ENCODE measurements at regions not wholly inside any gene's neighbourhood (a gene's known extent, or its start where the extent isn't known, plus 50 kb on each side); places are given as distances from the start of the nearest gene placed in this dataset.
"Not testable (repeated sequence)": the region's sequence is repeated elsewhere in the genome, so short reads cannot be mapped to it uniquely, and the experiment has no call there.

DNA sequence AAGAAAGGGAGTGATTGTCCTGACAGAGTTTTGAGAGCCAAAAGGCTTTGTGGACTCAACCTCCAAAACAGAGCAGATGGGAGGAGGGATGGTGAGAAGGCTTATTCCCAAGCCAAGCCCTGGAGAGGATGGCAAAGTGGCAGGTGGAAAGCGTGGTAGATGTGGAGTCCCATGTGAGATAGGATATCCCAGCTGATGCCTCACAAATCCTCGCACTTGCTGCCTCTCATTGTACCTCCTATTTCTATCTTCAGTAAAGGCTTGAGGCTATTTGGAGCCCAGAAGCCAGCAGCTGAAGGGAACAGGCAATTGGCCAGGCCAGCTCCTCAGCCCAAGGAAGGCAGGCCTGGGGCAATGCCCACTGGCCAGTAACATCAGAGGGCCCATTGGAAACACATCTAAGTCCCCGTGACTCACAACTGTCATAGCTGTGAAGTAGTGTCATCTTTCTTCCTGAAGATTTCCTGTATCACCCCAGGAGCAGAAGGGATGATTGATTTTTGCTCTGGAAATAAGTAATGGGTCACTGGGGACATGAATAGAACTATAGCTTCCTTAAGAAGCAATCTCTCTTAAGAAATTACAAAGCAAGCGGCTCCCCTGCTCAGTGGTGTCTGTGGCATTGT, 114.4 kb downstream of the KBTBD2 start:
- TF ChIP-seq, protein P1, sequence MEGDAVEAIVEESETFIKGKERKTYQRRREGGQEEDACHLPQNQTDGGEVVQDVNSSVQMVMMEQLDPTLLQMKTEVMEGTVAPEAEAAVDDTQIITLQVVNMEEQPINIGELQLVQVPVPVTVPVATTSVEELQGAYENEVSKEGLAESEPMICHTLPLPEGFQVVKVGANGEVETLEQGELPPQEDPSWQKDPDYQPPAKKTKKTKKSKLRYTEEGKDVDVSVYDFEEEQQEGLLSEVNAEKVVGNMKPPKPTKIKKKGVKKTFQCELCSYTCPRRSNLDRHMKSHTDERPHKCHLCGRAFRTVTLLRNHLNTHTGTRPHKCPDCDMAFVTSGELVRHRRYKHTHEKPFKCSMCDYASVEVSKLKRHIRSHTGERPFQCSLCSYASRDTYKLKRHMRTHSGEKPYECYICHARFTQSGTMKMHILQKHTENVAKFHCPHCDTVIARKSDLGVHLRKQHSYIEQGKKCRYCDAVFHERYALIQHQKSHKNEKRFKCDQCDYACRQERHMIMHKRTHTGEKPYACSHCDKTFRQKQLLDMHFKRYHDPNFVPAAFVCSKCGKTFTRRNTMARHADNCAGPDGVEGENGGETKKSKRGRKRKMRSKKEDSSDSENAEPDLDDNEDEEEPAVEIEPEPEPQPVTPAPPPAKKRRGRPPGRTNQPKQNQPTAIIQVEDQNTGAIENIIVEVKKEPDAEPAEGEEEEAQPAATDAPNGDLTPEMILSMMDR (conservative IDR thresholded peaks at IDR 0.05; ENCODE audit: low read length), result not testable (repeated sequence)
- not testable (repeated sequence) for TF ChIP-seq EZH2phosphoT487 (IDR thresholded peaks at IDR 0.05; ENCODE audit: borderline replicate concordance)

Data from Loucy (cell line).